ENCODE measurements at regions not wholly inside any gene's neighbourhood (a gene's known extent, or its start where the extent isn't known, plus 50 kb on each side); places are given as distances from the start of the nearest gene placed in this dataset.

- no peak for TF ChIP-seq CTCF (IDR thresholded peaks at IDR 0.05; ENCODE audit: control insufficient read depth, insufficient read depth, low read depth, low read length, missing control alignments)
- no peak overlapping the region for H3K4me3 ChIP-seq (ENCODE audit: control insufficient read depth, low read depth, low read length)
Observed at GRCh38 chr11:100459811-100460210, 227.3 kb upstream of the ARHGAP42 start.

GRCh38 chr11:100460426-100460825, 226.7 kb upstream of the ARHGAP42 start:
- H3K4me3 ChIP-seq (ENCODE audit: control insufficient read depth, low read depth, low read length) = no peak overlapping the region
- TF ChIP-seq CTCF (IDR thresholded peaks at IDR 0.05; ENCODE audit: control insufficient read depth, insufficient read depth, low read depth, low read length, missing control alignments) = no peak
- DNase-seq (ENCODE audit: low read depth) = no peak

More at GRCh38 chr11:100459811-100460210, 227.3 kb upstream of the ARHGAP42 start:
- DNase-seq (ENCODE audit: low read depth) = no peak

GRCh38 chr11:100467821-100468508, 219.1 kb upstream of the ARHGAP42 start:
- no peak overlapping the region for H3K4me3 ChIP-seq (ENCODE audit: control insufficient read depth, low read depth, low read length)
- no peak for TF ChIP-seq CTCF (IDR thresholded peaks at IDR 0.05; ENCODE audit: control insufficient read depth, insufficient read depth, low read depth, low read length, missing control alignments)
- no peak for DNase-seq (ENCODE audit: low read depth)

- no peak for TF ChIP-seq CTCF (IDR thresholded peaks at IDR 0.05; ENCODE audit: control insufficient read depth, insufficient read depth, low read depth, low read length, missing control alignments)
- no peak for DNase-seq (ENCODE audit: low read depth)
- no peak overlapping the region for H3K4me3 ChIP-seq (ENCODE audit: control insufficient read depth, low read depth, low read length)
Observed at GRCh38 chr11:100469835-100470234, 217.3 kb upstream of the ARHGAP42 start.

- H3K4me3 ChIP-seq (ENCODE audit: control insufficient read depth, low read depth, low read length) = no peak overlapping the region
- DNase-seq (ENCODE audit: low read depth) = no peak
- TF ChIP-seq CTCF (IDR thresholded peaks at IDR 0.05; ENCODE audit: control insufficient read depth, insufficient read depth, low read depth, low read length, missing control alignments) = no peak
Observed at GRCh38 chr11:100472727-100473389, 214.2 kb upstream of the ARHGAP42 start.

GRCh38 chr11:100473390-100473740, 213.7 kb upstream of the ARHGAP42 start:
- TF ChIP-seq CTCF (IDR thresholded peaks at IDR 0.05; ENCODE audit: control insufficient read depth, insufficient read depth, low read depth, low read length, missing control alignments) = no peak
- DNase-seq (ENCODE audit: low read depth) = no peak
- no peak overlapping the region for H3K4me3 ChIP-seq (ENCODE audit: control insufficient read depth, low read depth, low read length)
